ENCODE measurements at regions not wholly inside any gene's neighbourhood (a gene's known extent, or its start where the extent isn't known, plus 50 kb on each side); places are given as distances from the start of the nearest gene placed in this dataset.

DNA sequence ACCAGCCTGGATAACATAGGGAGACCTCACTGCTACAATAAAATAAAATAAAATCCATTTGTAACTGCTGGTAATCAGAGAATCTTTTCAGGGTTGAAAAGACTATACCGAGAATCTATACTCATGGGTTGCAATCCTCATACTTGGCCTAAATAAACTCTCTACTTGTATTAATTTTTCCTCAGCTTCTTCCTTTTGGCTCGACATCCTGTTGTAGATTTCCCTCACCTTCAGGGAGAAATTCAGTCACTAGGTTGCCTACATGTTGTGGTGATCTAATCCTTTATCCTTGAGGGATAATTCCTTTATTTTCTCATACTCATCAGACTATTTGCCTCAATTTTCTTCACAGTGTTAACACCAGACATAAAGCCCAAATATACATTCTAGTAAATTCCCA lies 1093.4 kb downstream of the SORCS3 start:
- Histone ChIP-seq H3K4me1 (ENCODE audit: control insufficient read depth, extremely low read depth, insufficient read depth, low read length) (no peaks in the 10 kb centered on the region), H3K36me3 (ENCODE audit: control insufficient read depth in 2 of 2, extremely low read depth in 1 of 2, insufficient read depth in 2 of 2, low read length in 2 of 2) (no peaks in the 10 kb centered on the region), H3K27me3 (ENCODE audit: control insufficient read depth, extremely low read depth, insufficient read depth, low read length) (no peaks in the 10 kb centered on the region), H2AFZ (ENCODE audit: control insufficient read depth, low read length) (no peak overlapping the region), H3K9ac (ENCODE audit: control insufficient read depth, extremely low read depth, insufficient read depth, low read length) (no peak overlapping the region), H3K79me2 (ENCODE audit: control insufficient read depth, insufficient read depth, low read length) (no peaks in the 10 kb centered on the region), H4K20me1 (ENCODE audit: control insufficient read depth, extremely low read depth, insufficient read depth, low read length) (no peaks in the 10 kb centered on the region), H3K9me3 (ENCODE audit: control insufficient read depth, low read depth, low read length) (no peaks in the 10 kb centered on the region), H3K27ac (ENCODE audit: control insufficient read depth, insufficient read depth, low read length) (no peak overlapping the region), H3K4me3 (ENCODE audit: control insufficient read depth in 2 of 3, extremely low read depth in 1 of 3, insufficient read depth in 2 of 3, low read depth in 1 of 3, low read length in 3 of 3) (no peak overlapping the region), H3K9me1 (ENCODE audit: control insufficient read depth, extremely low read depth, insufficient read depth, low read length) (no peaks in the 10 kb centered on the region), H3K4me2 (ENCODE audit: control insufficient read depth, extremely low read depth, insufficient read depth, low read depth, low read length) (no peak overlapping the region)
- dilution Hi-C loops (cut with MboI; ENCODE audit: extremely low pct_ligation_motif_present, low sequenced_read_pairs), result no loop called here
- TF ChIP-seq, protein P1, sequence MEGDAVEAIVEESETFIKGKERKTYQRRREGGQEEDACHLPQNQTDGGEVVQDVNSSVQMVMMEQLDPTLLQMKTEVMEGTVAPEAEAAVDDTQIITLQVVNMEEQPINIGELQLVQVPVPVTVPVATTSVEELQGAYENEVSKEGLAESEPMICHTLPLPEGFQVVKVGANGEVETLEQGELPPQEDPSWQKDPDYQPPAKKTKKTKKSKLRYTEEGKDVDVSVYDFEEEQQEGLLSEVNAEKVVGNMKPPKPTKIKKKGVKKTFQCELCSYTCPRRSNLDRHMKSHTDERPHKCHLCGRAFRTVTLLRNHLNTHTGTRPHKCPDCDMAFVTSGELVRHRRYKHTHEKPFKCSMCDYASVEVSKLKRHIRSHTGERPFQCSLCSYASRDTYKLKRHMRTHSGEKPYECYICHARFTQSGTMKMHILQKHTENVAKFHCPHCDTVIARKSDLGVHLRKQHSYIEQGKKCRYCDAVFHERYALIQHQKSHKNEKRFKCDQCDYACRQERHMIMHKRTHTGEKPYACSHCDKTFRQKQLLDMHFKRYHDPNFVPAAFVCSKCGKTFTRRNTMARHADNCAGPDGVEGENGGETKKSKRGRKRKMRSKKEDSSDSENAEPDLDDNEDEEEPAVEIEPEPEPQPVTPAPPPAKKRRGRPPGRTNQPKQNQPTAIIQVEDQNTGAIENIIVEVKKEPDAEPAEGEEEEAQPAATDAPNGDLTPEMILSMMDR (optimal IDR thresholded peaks at IDR 0.05 in 1 of 3, IDR thresholded peaks at IDR 0.05 in 1 of 3, conservative IDR thresholded peaks at IDR 0.05 in 1 of 3; ENCODE audit: extremely low read depth in 1 of 3, insufficient read depth in 2 of 3, low read length in 3 of 3), result no peak
- TF ChIP-seq EZH2 (IDR thresholded peaks at IDR 0.05; ENCODE audit: low read length), result no peak
- no peak for FAIRE-seq
- DNase-seq (ENCODE audit: low read depth, low spot score), result no peak

DNA sequence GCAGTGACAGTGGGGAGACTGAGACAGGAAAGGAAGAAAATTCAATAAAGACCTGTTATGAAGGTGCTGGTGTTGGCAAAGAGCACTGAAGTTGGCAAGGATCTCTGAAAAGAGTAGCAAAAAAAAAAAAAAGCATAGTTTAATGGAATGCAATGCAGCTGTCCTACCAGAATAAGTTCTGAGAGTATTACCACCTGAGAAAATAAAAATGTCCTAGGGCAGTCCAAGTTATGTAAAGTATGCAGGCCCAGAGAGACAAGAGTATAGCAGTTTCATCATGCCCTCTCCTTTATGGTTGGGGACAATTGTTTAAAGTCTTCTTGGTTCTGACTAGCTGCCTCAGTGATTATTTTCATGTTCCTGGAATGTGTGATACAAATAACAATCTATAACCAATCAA lies 1092.8 kb downstream of the SORCS3 start:
- no peaks in the 10 kb centered on the region for H3K9me3 ChIP-seq (ENCODE audit: control insufficient read depth, low read depth, low read length)
- dilution Hi-C loops (cut with MboI; ENCODE audit: extremely low pct_ligation_motif_present, low sequenced_read_pairs), result no loop called here
- H3K79me2 ChIP-seq (ENCODE audit: control insufficient read depth, insufficient read depth, low read length), result no peaks in the 10 kb centered on the region

More for the DNA sequence above, 1092.8 kb downstream of the SORCS3 start:
- FAIRE-seq (no peak), DNase-seq (ENCODE audit: low read depth, low spot score) (no peak)
- TF ChIP-seq, protein P1 (optimal IDR thresholded peaks at IDR 0.05 in 1 of 3, IDR thresholded peaks at IDR 0.05 in 1 of 3, conservative IDR thresholded peaks at IDR 0.05 in 1 of 3; ENCODE audit: extremely low read depth in 1 of 3, insufficient read depth in 2 of 3, low read length in 3 of 3), result no peak
- no peak for TF ChIP-seq EZH2 (IDR thresholded peaks at IDR 0.05; ENCODE audit: low read length)
- no peaks in the 10 kb centered on the region for H4K20me1 ChIP-seq (ENCODE audit: control insufficient read depth, extremely low read depth, insufficient read depth, low read length)
- no peak overlapping the region for H2AFZ ChIP-seq (ENCODE audit: control insufficient read depth, low read length)
- no peaks in the 10 kb centered on the region for H3K9me1 ChIP-seq (ENCODE audit: control insufficient read depth, extremely low read depth, insufficient read depth, low read length)
- H3K4me2 ChIP-seq (ENCODE audit: control insufficient read depth, extremely low read depth, insufficient read depth, low read depth, low read length), result no peak overlapping the region
- no peak overlapping the region for H3K4me3 ChIP-seq (ENCODE audit: control insufficient read depth in 2 of 3, extremely low read depth in 1 of 3, insufficient read depth in 2 of 3, low read depth in 1 of 3, low read length in 3 of 3)
- no peak overlapping the region for H3K9ac ChIP-seq (ENCODE audit: control insufficient read depth, extremely low read depth, insufficient read depth, low read length)
- no peaks in the 10 kb centered on the region for H3K4me1 ChIP-seq (ENCODE audit: control insufficient read depth, extremely low read depth, insufficient read depth, low read length)
- no peaks in the 10 kb centered on the region for H3K27me3 ChIP-seq (ENCODE audit: control insufficient read depth, extremely low read depth, insufficient read depth, low read length)
- H3K27ac ChIP-seq (ENCODE audit: control insufficient read depth, insufficient read depth, low read length), result no peak overlapping the region
- H3K36me3 ChIP-seq (ENCODE audit: control insufficient read depth in 2 of 2, extremely low read depth in 1 of 2, insufficient read depth in 2 of 2, low read length in 2 of 2), result no peaks in the 10 kb centered on the region

Measured in keratinocyte (primary cell).